ENCODE measurements at regions not wholly inside any gene's neighbourhood (a gene's known extent, or its start where the extent isn't known, plus 50 kb on each side); places are given as distances from the start of the nearest gene placed in this dataset.

GRCh38 chr2:240290432-240291336 is 144.8 kb upstream of the GPC1 start:
- Histone ChIP-seq H4K91ac (replicated peaks; ENCODE audit: insufficient read length, low read length) (no peak overlapping the region), H3K4me2 (ENCODE audit: insufficient read depth in 1 of 2, low read depth in 2 of 2, low read length in 2 of 2) (no peak overlapping the region), H3K9me3 (ENCODE audit: insufficient read depth in 2 of 2, low read depth in 1 of 2, low read length in 1 of 2) (no peaks in the 10 kb centered on the region), H2AK5ac (ENCODE audit: low read depth, low read length) (no peak overlapping the region), H4K5ac (ENCODE audit: insufficient read length, low read depth, low read length) (no peak overlapping the region), H2BK20ac (ENCODE audit: low read length) (no peak overlapping the region), H3K9ac (replicated peaks in 1 of 4; ENCODE audit: extremely low read depth in 1 of 4, low read depth in 3 of 4, low read length in 3 of 4) (no peak overlapping the region), H2BK12ac (ENCODE audit: low read depth, low read length) (no peak overlapping the region), H3K23ac (ENCODE audit: insufficient read length) (no peak overlapping the region), H3K79me1 (ENCODE audit: low read depth, low read length) (no peaks in the 10 kb centered on the region), H3K27ac (ENCODE audit: low read depth, low read length) (no peak overlapping the region), H3K14ac (ENCODE audit: insufficient read length) (no peak overlapping the region), H3K4me3 (ENCODE audit: extremely low read depth in 1 of 4, insufficient read depth in 2 of 4, low read depth in 3 of 4, low read length in 4 of 4) (no peak overlapping the region), H3K4me1 (replicated peaks in 1 of 4; ENCODE audit: control insufficient read depth in 3 of 4, insufficient read depth in 4 of 4, low read length in 3 of 4) (peaks cover 0 to 14% (median 9%) of the 10 kb centered on the region in 4 experiments; a peak in 5 of 7 replicates), H3K27me3 (replicated peaks in 1 of 4; ENCODE audit: control insufficient read depth in 3 of 4, extremely low read depth in 1 of 4, insufficient read depth in 3 of 4, low read length in 3 of 4) (no peaks in the 10 kb centered on the region), H4K20me1 (replicated peaks in 1 of 2; ENCODE audit: control insufficient read depth in 1 of 2, insufficient read depth in 2 of 2, low read length in 2 of 2) (no peaks in the 10 kb centered on the region), H3K79me2 (ENCODE audit: control insufficient read depth in 1 of 2, insufficient read depth in 2 of 2, low read length in 2 of 2) (no peaks in the 10 kb centered on the region), H3K36me3 (ENCODE audit: control insufficient read depth in 2 of 4, insufficient read depth in 4 of 4, low read length in 3 of 4) (no peaks in the 10 kb centered on the region), H3K4ac (replicated peaks; ENCODE audit: insufficient read length, low read depth, low read length) (no peak overlapping the region), H3K23me2 (ENCODE audit: low read depth, low read length) (no peaks in the 10 kb centered on the region), H2BK5ac (ENCODE audit: low read depth, low read length) (no peak overlapping the region), H3K18ac (ENCODE audit: extremely low read depth, low read length) (no peak overlapping the region), H2AFZ (ENCODE audit: low read length) (no peak overlapping the region), H2BK120ac (replicated peaks; ENCODE audit: low read depth, low read length) (no peak overlapping the region), H2BK15ac (ENCODE audit: low read length) (no peak overlapping the region), H4K8ac (ENCODE audit: extremely low read depth, insufficient read depth, low read length) (no peak overlapping the region), H3K56ac (replicated peaks; ENCODE audit: insufficient read length, low read depth, low read length) (no peak overlapping the region)
- DNase-seq (ENCODE audit: low read depth in 1 of 2, low spot score in 2 of 2) (no peak), FAIRE-seq (no peak)
- CTCF ChIA-PET (ENCODE audit: partially characterized antibody): interaction anchor here (0.6 kb wide), 1 partner anchor 11 kb away, joined by 3 read pairs; no protein-coding TSS in a partner anchor
- 92% methylated on average over 22 of the region's 30 CpGs; no CpG with 5 or more reads in 1 of the 2 experiments for WGBS, 2 experiments (ENCODE audit: extremely low coverage in 1 of 2, insufficient coverage in 1 of 2, insufficient read length in 1 of 2, insufficient replicate concordance in 2 of 2, low coverage in 1 of 2, low lambda C conversion rate in 2 of 2, missing lambda C conversion rate in 1 of 2)
- POLR2A ChIA-PET (ENCODE audit: partially characterized antibody): no interaction called here
- TF ChIP-seq TEAD4 (IDR thresholded peaks at IDR 0.05; ENCODE audit: low read depth, low read length) (no peak), BRCA1 (IDR thresholded peaks at IDR 0.05; ENCODE audit: low read depth, low read length) (no peak), HDAC6 (IDR thresholded peaks at IDR 0.05; ENCODE audit: low read depth, low read length) (no peak), GTF2F1 (IDR thresholded peaks at IDR 0.05; ENCODE audit: borderline replicate concordance, low read depth, low read length) (no peak), RFX5 (IDR thresholded peaks at IDR 0.05; ENCODE audit: borderline replicate concordance, low read depth, low read length) (no peak), ATF3 (IDR thresholded peaks at IDR 0.05; ENCODE audit: insufficient read depth, low read depth, low read length) (no peak), NRF1 (IDR thresholded peaks at IDR 0.05; ENCODE audit: low read depth, low read length) (no peak), SP2 (IDR thresholded peaks at IDR 0.05; ENCODE audit: low read length) (no peak), CEBPB (IDR thresholded peaks at IDR 0.05; ENCODE audit: low read depth, low read length) (no peak), MAX (IDR thresholded peaks at IDR 0.05) (no peak), RBBP5 (IDR thresholded peaks at IDR 0.05; ENCODE audit: borderline replicate concordance, low read depth, low read length) (no peak), NANOG (IDR thresholded peaks at IDR 0.05; ENCODE audit: insufficient read depth, low read depth, low read length, poor library complexity, severe bottlenecking) (no peak)

All from H1 (cell line).